Type B pancreatic cell (in vitro differentiated cells): ENCODE measurements at regions not wholly inside any gene's neighbourhood (a gene's known extent, or its start where the extent isn't known, plus 50 kb on each side); places are given as distances from the start of the nearest gene placed in this dataset.

Experiments
- DNase-seq: peaks from one replicate; pipeline ENCODE4 v3.0.0; 2021; ENCODE audit warnings: mixed read lengths; ENCODE audit not compliant: unreplicated experiment; ENCODE audit errors: extremely low spot score
- H3K27ac Mint-ChIP-seq: 2 replicates; pipeline ENCODE4 v1.8.0; 2021; ENCODE audit warnings: mild to moderate bottlenecking, mixed read lengths
- H3K27me3 Mint-ChIP-seq: 2 replicates; pipeline ENCODE4 v1.8.0; 2021; ENCODE audit warnings: mixed read lengths
- H3K36me3 Mint-ChIP-seq: 2 replicates; pipeline ENCODE4 v1.8.0; 2021; ENCODE audit warnings: mixed read lengths
- H3K4me1 Mint-ChIP-seq: one replicate; pipeline ENCODE4 v1.8.0; 2021; ENCODE audit warnings: mixed read lengths; ENCODE audit not compliant: unreplicated experiment
- H3K4me3 Mint-ChIP-seq: 2 replicates; pipeline ENCODE4 v1.8.0; 2021; ENCODE audit warnings: mild to moderate bottlenecking, mixed read lengths
- H3K9me3 Mint-ChIP-seq: 2 replicates; pipeline ENCODE4 v1.8.0; 2021; ENCODE audit warnings: mixed read lengths
- CTCF ChIP-seq: fragments of 200-600 bp; sonication (generic); conservative IDR thresholded peaks from 2 replicates; pipeline ENCODE4 v1.5.0; 2021; ENCODE audit warnings: antibody characterized with exemption, mild to moderate bottlenecking

GRCh38 chr19:30320466-30320865, 51.7 kb upstream of the ZNF536 start:
- H3K4me1 Mint-ChIP-seq: peaks cover 5% of the 10 kb centered on the region

DNA sequence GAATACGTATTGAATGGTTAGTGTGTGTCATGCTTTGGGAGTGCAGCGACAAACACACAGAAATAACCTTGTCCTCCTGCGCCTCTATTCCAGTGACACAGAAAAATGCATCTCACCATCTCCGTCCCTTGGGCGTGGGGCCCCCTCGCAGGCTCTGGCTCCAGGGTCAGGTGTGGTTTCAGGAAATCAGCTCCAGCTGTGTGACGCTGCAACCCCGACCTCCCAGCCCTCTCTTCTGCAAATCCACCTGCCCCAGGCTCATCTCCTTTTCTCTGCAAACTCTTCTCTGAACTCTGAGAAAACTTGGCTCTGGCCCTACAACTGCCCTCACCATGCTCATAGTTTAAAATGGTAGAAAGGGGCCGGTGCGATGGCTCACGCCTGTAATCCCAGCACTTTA, 51.3 kb upstream of the ZNF536 start:
- peaks cover 4% of the 10 kb centered on the region for H3K27me3 Mint-ChIP-seq
- no peak overlapping the region for H3K4me3 Mint-ChIP-seq
- no peaks in the 10 kb centered on the region for H3K36me3 Mint-ChIP-seq
- peaks cover 9% of the 10 kb centered on the region for H3K4me1 Mint-ChIP-seq
- no peak overlapping the region for H3K27ac Mint-ChIP-seq
- no peaks in the 10 kb centered on the region for H3K9me3 Mint-ChIP-seq
- no peak for TF ChIP-seq CTCF
- DNase-seq: no peak

More at GRCh38 chr19:30320466-30320865, 51.7 kb upstream of the ZNF536 start:
- no peak for DNase-seq
- Mint-ChIP-seq H3K27ac (no peak overlapping the region), H3K36me3 (no peaks in the 10 kb centered on the region), H3K9me3 (no peaks in the 10 kb centered on the region), H3K4me3 (no peak overlapping the region), H3K27me3 (peaks cover 4% of the 10 kb centered on the region)
- TF ChIP-seq CTCF: no peak
